ENCODE measurements at regions not wholly inside any gene's neighbourhood (a gene's known extent, or its start where the extent isn't known, plus 50 kb on each side); places are given as distances from the start of the nearest gene placed in this dataset.
"Not testable (repeated sequence)": the region's sequence is repeated elsewhere in the genome, so short reads cannot be mapped to it uniquely, and the experiment has no call there.

DNA sequence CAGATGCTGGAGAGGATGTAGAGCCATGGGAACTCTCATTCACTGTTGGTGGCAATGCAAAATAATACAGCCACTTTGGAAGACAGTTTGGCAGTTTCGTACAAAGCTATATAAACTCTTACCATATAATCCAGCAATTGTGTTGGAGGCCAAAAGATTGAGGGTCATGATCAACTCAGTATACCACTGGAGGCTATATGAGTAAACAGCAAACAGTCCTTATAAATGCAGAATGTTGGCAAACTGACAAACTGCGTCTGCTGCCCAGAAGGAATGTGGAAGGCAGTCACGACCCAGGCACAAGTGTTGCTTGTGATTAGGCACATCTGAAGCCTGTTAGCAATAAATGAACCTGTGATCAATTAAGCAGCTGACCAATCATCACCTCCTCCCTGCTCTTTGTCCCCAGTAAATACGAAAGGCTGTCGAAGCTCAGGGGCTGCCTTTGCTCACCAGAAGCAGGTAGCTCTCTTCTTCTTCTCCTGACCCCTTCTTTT lies 98.1 kb upstream of the SPOPL start:
- no peak for DNase-seq

DNA sequence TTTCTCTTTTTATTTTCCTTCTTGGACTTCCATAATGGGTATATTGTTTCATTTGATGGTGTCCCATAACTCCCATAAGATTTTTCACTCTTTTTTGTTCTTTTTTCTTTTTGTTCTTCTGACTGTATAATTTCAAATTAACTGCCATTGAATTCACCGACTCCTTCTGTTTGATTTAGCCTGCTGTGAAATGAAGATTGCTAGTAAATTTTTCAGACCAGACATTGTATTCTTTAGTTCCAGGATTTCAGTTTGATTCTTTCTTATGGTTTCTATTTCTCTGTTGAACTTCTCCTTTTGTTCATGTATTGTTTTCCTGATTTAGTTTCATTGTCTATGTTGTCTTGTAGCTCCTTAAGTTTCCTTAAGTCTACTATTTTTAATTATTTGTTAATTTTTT lies 87.6 kb upstream of the SPOPL start:
- no peak for DNase-seq

DNA sequence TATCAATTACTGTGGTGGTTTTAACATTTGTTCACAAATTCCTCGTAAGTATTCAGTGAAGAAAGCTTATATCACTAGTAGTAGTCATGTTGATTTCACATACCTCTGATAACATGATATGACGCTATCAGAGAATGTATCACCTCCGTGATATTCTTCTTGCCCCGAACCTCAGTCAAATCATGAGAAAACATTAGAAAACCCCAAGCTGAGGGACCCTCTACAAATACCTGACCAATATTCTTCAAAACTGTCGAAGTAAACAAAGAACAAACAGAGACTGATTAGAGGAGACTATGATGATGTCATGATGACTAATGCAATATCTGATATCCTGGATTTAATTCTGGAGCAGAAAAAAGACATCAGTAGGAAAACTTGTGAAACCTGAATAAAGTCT lies 85.6 kb upstream of the SPOPL start:
- DNase-seq = peak; percentile 7

DNA sequence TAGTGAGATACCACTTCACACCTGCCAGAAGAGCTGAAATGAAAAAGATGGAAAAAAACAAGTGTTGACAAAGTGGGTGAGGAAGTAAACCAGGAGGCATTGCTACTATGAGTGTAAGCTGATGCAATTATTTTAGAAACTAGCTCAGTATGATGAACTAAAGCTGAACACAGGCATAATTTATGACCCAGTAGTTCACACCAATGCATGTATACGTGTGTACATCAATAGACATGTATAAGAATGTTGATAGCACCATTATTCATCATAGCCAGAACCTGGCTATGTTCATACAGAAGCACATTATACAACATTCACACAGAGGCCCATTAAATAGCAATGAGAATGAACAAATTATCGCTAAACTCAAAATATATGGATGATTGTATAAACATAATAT lies 83.1 kb upstream of the SPOPL start:
- no peak for DNase-seq

DNA sequence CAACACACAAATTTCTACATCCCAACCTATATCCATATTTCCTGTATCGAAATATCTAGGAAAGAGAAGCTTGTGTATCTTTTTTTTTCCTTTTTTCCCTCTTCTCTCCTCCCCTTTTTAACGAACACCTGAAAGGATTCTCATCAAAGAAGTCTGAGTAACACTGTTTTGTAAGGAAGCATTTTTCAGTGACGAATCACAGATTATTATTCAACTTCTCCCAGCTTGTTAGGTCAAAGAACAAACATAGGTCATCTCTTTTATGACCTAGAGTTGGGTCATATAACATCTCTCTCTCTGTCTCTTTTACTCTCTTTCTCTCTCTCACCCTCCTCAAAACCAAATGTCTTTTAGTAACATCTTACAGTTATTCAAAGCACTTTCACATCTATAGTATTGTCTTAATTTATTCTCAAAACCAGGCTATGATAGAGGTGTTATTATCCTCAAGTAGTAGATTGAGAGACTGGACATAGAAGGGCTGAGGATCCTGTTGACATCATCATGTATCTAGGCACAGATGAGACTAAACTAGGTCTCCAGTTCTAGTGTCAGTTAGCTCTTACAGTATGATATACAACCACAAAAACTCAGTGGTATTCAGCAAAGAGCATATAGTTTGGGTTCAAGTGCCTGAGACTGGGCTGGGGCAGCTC lies 80.1 kb upstream of the SPOPL start:
- DNase-seq = no peak

DNA sequence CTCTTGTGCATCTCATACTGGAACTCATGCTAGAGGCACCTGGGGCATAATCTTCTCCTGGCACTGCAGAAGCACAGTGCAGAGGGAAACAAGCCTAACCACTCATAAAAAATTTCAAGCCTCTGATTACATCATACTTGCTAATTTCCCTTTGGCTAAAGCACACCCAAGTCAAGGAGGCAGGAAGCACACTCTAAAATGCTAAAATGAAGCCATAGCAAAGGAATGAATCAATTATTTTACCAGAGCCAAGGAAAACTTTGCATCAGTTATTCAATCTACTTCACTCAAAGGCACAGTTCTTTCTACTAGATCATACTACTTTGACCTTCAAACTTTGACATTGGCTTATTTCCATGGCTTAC lies 79.6 kb upstream of the SPOPL start:
- peak; percentile 21 for DNase-seq

DNA sequence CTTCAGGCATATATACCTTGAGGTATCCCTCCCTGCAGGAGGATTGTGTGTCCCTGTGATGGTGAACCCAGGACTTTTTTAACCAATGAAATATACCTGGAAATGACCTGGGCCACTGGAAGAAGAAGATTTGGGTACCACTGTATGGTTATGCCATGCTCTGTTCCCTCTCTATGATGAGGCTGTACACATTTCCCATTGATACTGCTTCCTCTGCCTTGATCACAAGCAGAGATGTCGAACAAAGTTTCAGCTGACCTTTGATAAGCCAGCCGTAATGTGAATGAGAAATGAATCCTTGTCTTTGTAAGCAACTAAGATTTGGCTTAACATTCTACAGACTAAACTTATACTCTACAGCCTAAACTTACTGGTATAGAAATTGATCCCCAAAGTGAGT lies 78.4 kb upstream of the SPOPL start:
- no peak for DNase-seq

DNA sequence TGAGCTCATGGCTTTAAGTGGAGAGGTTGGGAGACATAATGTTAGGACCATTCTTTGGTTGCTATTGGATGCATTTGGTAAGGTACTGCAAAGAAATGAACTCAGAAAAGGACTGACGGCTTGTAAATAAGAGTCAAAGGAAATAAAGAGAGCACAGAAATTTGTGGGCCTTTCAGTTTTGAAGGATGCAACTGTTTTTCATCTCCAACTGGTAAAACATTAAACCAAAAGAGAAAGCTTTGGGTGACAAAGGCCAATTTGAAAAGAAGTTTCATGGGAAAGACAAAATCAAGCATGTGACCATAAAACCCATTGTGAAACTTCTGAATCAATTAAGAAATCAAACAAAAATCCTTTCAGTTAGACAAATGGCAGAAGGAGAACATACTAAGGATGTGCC lies 77.8 kb upstream of the SPOPL start:
- no peak for DNase-seq

DNA sequence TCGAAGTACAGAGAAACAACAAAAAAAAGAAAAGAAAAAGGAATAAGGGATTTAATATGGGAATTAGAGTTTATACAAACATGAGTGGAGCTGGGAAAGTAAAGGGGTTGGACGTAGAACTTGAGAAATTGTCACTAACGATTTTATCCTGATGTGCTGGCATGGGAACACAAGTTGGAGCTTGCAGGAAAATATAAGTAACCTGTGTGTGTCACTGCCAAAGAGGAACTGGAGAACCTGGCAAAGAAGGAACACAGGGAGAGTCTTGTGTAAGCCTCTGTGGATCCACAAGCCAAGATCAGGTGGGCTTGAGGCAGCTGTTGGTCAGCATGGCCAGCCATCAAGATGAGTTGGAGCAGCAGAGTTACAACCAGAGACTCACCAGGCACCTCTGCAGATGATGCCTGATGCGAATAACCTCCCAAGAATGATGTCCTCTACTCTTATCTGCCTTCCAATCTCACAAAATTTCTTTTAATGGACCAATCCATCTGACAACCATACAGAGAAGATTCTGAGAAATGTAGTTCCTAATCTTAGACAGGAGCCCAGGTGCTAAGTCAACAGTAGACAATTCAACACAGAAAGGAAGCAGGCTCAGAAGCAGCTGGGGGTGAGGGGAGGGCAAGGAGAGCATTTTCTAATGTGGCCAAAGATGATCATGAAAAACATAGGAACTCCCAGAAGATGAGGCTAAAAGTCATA lies 77.0 kb upstream of the SPOPL start:
- no peak for DNase-seq

DNA sequence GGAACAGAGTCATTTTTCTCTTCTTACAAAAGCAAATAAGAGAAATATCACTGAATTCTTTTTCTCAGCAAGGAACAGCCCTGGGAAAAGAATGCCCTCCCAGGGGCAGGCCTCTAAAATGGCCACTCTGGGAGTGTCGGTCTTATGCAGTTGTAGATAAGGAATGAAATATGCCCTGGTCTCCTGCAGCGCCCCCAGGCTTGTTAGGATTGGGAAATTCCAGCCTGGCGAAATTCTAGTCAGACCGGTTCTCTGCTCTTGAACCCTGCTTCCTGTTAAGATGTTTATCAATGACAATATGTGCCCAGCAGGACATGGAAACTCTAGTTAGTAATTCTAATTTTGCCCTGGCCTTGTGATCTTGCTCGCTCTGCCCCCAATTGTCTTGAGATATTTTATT lies 75.5 kb upstream of the SPOPL start:
- not testable (repeated sequence) for DNase-seq

DNA sequence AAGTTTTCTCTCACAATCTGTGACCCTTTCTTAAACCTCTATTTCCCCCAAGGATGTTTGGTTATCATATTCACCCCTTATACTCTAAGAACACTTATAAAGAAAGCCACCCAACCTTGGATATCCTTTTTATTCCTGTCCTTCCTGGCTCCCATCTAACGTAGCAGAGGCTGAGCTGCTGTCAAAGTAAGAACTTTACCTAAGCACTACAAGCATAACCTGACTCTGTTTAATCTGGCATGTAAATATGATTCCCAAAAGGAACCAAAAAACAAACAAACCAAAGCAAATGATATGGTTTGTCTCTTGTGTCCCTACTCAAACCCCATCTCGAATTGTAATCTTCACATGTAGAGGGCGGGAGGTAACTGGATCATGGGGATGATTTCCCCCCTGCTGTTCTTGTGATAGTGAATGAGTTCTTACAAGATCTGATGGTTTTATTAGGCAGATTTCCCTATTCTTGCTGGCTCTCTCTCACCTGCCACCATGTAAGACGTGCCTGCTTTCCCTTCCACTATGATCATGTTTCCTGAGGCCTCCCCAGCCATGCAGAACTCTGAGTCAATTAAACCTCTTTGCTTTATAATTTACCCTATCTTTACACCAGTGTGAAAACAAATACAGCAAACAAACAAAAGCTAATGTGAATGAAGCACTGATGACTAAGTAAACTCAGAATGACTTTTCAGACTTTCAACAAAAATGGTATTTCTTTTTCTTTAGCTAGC lies 72.7 kb upstream of the SPOPL start:
- DNase-seq = no peak

DNA sequence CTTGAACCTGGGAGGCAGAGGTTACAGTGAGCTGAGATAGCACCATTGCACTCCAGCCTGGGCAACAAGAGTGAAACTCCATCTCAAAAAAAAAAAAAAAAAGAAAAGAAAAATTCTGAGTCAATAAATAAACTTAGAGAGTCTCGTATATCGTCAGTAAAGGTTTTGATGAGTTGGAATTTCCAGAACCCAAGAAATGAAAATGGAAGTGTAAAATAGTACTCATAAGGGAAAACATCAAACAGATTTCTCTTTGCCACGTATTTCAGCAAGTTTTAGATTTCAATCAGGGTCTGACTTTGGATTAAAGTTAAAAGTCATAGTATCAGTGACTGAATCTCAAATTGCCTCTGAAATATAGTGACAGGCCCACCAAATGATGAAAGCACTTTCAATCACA lies 71.4 kb upstream of the SPOPL start:
- no peak for DNase-seq

DNA sequence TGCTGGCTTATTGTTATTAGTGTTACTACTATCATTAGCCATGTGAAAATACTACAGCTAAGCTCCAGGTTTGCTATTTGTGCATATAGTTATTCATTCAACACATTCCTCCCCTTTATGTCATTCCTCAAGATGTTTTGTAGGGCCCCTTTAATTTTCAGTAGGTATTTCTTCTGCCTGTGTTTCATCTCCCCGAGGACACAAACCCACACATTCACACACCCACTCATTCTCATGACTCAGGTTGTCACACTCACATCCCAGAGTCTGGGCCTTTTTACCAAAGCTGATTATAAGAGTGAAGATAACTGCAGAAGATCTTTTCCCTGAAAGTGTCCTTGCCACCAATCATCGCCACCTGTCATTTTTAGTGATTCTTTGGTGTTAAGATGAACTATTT lies 68.6 kb upstream of the SPOPL start:
- DNase-seq = no peak

DNA sequence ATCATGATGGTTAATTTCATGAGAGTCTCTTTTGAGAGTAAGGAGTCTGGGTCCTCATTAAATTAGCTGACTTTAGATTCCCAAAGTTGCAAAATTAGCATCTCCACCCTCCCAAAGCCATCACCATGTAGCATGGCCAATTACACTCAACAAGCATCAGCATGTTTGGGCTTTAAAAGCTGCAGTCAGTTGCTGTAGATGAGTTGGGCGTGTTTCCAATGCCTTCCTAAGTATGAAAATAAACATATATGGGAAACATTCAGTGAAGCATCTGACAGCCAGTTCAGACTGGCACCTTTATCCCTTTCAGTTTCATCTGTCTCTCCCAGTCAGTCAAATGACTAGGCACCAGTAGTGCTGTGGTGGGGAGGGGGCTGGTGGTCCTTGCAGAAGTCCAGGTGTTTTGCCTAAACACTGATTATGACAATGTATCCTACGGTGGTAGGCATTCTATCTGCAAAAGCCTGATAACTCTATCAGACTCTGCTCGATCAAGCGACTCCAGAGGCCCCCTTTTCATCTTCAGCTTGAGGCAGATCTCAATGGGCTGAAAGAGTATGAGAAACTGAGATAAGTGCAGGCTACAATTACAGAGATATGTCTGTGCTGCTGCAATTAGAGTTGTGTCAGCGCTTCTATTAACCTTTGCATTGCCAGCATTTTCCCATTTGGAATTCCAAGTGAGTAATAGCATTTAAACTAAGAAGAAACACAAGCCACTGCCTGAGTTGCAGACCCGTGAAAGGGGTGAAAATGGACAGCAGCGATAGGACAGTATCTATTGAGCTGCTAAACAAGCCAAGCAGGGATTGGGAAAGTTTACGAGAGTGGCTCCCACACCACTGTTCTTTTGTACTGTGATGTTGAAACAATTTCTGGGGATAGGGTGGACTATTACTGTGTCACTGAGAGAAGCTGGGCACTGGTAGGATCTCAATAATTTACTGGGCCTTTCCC lies 67.3 kb upstream of the SPOPL start:
- DNase-seq = no peak

DNA sequence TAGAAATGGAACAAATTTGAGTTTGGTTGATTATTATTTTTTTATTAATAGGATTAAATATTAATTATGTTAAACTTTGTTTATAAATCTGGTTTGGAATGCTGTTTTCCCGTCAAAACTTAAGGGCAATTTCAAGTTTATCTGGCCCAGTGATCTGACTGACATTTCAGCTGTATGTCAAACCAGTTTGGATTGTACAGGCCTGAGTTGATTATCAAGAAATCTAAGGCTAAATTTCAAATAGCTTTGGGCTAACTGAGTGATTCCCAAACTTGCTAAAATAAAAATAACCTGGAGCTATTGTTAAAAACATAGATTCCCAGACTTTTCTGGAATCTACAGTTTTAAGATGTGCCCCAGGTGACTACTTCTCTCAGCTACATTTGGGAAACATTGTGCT lies 65.9 kb upstream of the SPOPL start:
- no peak for DNase-seq

DNA sequence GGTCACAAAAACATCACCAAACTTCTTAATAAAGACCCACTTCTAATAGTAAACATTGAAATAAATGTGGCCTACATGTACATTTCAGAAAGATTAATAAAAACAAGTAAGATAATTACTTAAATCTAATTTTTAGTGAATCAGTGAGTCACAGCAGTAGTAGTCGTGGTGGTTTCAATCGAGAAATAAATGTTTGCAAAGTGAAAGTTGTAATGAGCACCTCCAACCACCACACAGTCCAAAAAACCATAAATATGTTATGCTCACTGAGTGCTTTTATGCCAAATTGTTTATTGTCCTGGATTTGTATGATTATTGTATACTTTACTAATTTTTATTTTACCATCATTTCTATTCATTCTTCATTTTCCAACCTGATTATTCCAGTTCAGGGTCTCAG lies 61.8 kb upstream of the SPOPL start:
- no peak for DNase-seq

DNA sequence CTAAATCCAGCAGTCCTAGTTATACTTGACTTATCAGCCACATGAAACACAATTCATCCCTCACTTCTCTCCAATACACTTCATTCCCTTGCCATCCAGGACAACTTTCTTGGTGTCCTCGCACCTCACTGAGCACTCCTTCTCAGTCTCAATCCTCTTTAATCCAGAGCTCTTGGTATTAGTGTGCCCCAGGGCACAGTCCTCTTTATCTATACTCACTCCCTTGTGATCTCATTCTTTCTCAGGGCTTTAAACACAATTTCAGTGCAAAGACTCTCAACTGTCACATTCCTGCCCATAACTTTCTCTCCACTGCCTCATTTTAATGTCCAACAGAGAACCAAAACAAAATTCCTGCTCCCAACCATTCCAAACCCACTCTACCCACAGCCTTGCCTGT lies 60.8 kb upstream of the SPOPL start:
- DNase-seq = no peak

DNA sequence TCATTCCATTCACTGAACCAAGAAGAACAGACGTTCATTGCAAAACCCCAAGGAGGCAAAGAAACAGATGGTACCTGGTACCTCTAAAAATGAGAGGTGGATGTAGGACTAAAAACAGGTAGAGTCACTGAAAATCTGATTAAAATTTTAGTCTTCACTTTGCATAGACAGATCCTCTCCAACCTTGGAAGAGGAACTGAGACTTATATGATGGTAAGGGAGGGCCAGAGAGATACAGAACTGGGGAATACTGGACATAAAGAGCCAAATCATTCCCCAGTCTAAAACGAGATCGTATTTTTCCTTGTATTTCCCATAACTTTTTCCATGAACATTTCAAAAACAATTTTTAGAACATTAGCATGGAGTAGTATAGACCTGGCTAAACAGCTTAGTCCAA lies 59.7 kb upstream of the SPOPL start:
- no peak for DNase-seq

DNA sequence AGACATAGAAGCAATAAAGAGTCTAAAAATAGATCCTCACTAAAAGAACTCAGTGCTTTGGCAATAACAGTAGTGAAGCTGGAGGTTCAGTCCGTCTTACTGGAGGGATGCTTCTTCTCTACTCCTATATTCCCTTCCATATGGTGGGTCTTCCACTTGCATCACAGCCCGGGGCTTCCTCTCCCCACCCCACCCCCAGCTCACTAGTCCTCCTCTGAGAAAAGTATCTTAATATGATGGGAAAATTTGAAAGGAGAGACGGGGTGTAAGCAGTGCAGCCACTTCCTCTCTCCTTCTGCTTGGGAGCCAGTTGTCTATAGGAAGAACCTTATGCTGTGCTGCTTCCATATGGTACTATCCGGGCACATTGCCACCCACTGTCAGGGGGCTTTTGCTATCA lies 57.2 kb upstream of the SPOPL start:
- no peak for DNase-seq

DNA sequence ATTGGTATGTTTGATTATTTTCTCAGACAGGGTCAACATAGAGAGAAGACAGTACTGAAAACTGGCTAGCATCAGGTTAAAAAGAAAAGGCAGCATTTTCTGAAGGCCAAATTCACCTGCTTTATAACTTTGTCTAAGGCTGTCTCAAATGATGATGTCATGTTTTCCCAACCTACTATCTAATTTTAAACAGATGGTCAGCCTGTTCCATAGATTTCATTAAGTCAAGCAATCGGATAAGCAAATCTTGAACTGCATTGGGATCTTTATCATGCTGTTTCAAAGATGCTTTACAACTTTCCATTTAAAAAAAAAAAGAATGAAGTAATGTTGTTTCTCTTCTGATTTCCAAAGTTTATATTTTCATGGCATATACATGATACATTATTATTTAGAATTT lies 56.3 kb upstream of the SPOPL start:
- DNase-seq = no peak

DNA sequence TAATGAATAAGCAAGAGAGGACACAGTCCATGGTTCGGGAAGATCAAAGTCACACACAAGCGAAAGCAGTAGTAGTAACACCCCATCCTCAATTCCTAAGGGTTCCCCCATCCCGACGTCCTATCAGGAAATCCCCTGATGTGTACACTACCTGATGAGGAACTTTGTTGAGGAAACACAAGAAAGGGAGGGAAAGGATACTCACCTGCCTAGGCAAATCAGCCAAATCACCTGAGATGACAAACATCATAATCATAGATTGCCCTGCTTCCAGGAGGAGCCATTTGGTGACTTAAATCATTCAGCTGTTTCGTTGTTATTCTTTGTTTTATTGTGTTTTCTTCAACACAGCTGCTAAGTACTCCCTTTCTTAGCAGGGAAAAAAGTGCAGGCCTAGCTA lies 55.5 kb upstream of the SPOPL start:
- no peak for DNase-seq

DNA sequence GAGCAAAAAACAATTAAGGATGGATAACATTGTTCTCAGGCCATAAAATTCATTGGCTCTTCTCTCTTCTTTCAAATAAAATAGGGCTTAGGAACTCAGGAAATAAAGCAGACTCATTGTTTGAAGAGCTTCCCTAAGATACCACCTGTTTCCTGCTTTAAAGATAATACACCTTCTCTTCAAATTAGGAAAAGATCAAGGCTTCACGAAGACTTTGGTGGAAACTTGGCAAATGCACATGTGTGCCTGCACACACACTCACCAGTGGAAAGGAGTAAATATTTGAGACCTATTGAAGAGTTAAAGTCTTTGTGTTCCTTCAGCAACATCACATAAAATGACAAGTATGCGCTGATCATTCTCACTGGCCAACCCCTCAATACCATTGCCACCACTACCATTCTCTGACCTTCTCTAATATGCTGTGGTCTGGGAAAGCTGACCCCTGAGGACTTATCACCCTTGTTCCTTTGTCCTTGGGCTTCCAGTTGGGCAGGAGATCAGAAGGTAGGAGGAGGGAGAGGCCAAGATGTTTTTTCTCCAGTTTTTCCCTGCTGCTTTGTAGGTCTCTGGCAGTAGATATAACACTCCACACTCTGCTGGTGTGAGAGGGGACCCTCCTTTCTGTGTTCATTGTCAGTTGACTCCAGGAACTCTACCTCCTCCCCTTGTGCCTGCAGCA lies 53.5 kb upstream of the SPOPL start:
- no peak for DNase-seq
